Astrocyte (in vitro differentiated cells and primary cell): ENCODE measurements at regions not wholly inside any gene's neighbourhood (a gene's known extent, or its start where the extent isn't known, plus 50 kb on each side); places are given as distances from the start of the nearest gene placed in this dataset.

ENCODE experiments used
- DNase-seq: peaks from one replicate; pipeline ENCODE4 v3.0.0-alpha.2; 2010; ENCODE audit warnings: low read depth
- FAIRE-seq: peaks from 2 replicates; lab custom pipeline; 2011; peaks lifted over from hg19 to GRCh38; lab: Jason Lieb, UNC
- H2AFZ ChIP-seq: 2 replicates; pipeline ENCODE4 v1.6.0; 2012; ENCODE audit warnings: low read depth, low read length, inconsistent platforms
- H3K27ac ChIP-seq: 2 replicates; pipeline ENCODE4 v1.5.1; 2011; ENCODE audit warnings: low read depth, low read length, inconsistent platforms
- H3K27me3 ChIP-seq: 2 replicates; pipeline ENCODE4 v1.6.0; 2011; ENCODE audit warnings: low read length, inconsistent platforms; ENCODE audit not compliant: insufficient read depth
- H3K36me3 ChIP-seq: 2 replicates; pipeline ENCODE4 v1.5.1; 2011; ENCODE audit warnings: low read length, inconsistent platforms; ENCODE audit not compliant: insufficient read depth
- H3K4me1 ChIP-seq: 2 replicates; pipeline ENCODE4 v1.5.1; 2011; ENCODE audit warnings: low read length, inconsistent platforms; ENCODE audit not compliant: insufficient read depth
- H3K4me2 ChIP-seq: 2 replicates; pipeline ENCODE4 v1.6.0; 2012; ENCODE audit warnings: low read length, inconsistent platforms
- H3K4me3 ChIP-seq: 2 replicates; pipeline ENCODE4 v1.5.1; 2011; ENCODE audit warnings: low read depth, mild to moderate bottlenecking, low read length, inconsistent platforms; ENCODE audit not compliant: insufficient read depth
- H3K79me2 ChIP-seq: 2 replicates; pipeline ENCODE4 v1.6.0; 2012; ENCODE audit warnings: mild to moderate bottlenecking, low read length, inconsistent platforms; ENCODE audit not compliant: insufficient read depth
- H3K9ac ChIP-seq: 2 replicates; pipeline ENCODE4 v1.6.0; 2012; ENCODE audit warnings: mild to moderate bottlenecking, low read length, inconsistent platforms
- H3K9me3 ChIP-seq: 2 replicates; pipeline ENCODE4 v1.5.1; 2012; ENCODE audit warnings: low read depth, mild to moderate bottlenecking, low read length, inconsistent platforms; ENCODE audit not compliant: insufficient read depth
- H4K20me1 ChIP-seq: 2 replicates; pipeline ENCODE4 v1.6.0; 2012; ENCODE audit warnings: low read length, inconsistent platforms; ENCODE audit not compliant: insufficient read depth
- H3K27ac Mint-ChIP-seq: one replicate; pipeline ENCODE4 v1.8.0; 2021; ENCODE audit warnings: mild to moderate bottlenecking, mixed read lengths; ENCODE audit not compliant: unreplicated experiment
- H3K27me3 Mint-ChIP-seq: one replicate; pipeline ENCODE4 v1.8.0; 2021; ENCODE audit warnings: low read depth, mixed read lengths; ENCODE audit not compliant: unreplicated experiment
- H3K36me3 Mint-ChIP-seq: one replicate; pipeline ENCODE4 v1.8.0; 2021; ENCODE audit warnings: low read depth, mixed read lengths; ENCODE audit not compliant: unreplicated experiment
- H3K4me1 Mint-ChIP-seq: one replicate; pipeline ENCODE4 v1.8.0; 2021; ENCODE audit warnings: low read depth, mixed read lengths; ENCODE audit not compliant: unreplicated experiment
- H3K4me3 Mint-ChIP-seq: one replicate; pipeline ENCODE4 v1.8.0; 2021; ENCODE audit warnings: mild to moderate bottlenecking, moderate library complexity, mixed read lengths; ENCODE audit not compliant: unreplicated experiment
- H3K9me3 Mint-ChIP-seq: one replicate; pipeline ENCODE4 v1.8.0; 2021; ENCODE audit warnings: mild to moderate bottlenecking, mixed read lengths; ENCODE audit not compliant: unreplicated experiment
- EZH2 ChIP-seq: IDR thresholded peaks from 2 replicates; pipeline ENCODE4 v1.6.1; 2012; ENCODE audit warnings: mild to moderate bottlenecking, low read length, inconsistent platforms; ENCODE audit not compliant: insufficient read depth
- TF ChIP-seq, protein P1 (sequence below): IDR thresholded peaks from 2 replicates; pipeline ENCODE4 v1.5.1; 2011; ENCODE audit warnings: low read depth, mild to moderate bottlenecking, inconsistent platforms, low read length, moderate library complexity; ENCODE audit not compliant: insufficient read depth

DNA sequence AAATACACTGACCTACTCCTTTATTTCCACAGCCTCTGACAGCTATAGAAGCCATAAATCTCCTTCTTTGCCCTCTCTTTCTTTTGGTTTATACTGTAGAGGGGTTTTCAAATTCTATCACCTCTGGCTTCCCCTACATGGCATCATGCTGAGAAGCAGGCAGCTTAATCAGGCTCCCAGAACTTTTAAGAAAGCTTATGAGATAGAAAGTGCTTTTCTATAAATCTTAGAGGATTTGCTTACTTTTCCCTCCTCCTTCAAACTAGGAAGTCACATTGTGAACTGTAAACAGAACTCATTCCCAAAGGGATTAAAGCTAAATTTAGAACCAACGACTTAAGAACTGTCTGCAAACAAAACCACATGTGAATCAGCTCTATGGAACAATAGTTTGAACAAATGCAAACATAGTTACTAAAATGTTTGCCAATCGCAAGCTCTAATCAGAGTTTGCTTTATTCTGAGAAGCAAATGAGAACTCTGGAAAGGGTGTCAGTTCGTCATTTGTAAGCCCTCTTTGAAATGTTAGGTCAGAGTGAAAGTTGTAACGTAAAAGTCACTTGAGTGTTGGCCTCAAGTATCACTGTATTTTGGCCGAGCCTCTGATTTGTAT, 344.1 kb downstream of the RFC3 start:
- peak overlapping the region; percentile 79 for H3K4me2 ChIP-seq
- peak; percentile 95 for FAIRE-seq
- H3K27ac Mint-ChIP-seq, result peak overlapping the region; percentile 38
- peaks cover 38% of the 10 kb centered on the region for H3K4me1 Mint-ChIP-seq
- H3K9me3 Mint-ChIP-seq, result peaks cover 2% of the 10 kb centered on the region
- peak overlapping the region; percentile 83 for H3K27ac ChIP-seq
- H4K20me1 ChIP-seq, result no peaks in the 10 kb centered on the region
- H3K4me3 ChIP-seq, result peak overlapping the region; percentile 31
- no peak overlapping the region for H3K4me3 Mint-ChIP-seq
- H2AFZ ChIP-seq, result peak overlapping the region; percentile 57
- H3K27me3 Mint-ChIP-seq, result no peaks in the 10 kb centered on the region
- no peaks in the 10 kb centered on the region for H3K9me3 ChIP-seq
- no peaks in the 10 kb centered on the region for H3K36me3 Mint-ChIP-seq
- peaks cover 37% of the 10 kb centered on the region for H3K4me1 ChIP-seq
- peak; percentile 91 for DNase-seq
- no peak for TF ChIP-seq EZH2
- TF ChIP-seq, protein P1, sequence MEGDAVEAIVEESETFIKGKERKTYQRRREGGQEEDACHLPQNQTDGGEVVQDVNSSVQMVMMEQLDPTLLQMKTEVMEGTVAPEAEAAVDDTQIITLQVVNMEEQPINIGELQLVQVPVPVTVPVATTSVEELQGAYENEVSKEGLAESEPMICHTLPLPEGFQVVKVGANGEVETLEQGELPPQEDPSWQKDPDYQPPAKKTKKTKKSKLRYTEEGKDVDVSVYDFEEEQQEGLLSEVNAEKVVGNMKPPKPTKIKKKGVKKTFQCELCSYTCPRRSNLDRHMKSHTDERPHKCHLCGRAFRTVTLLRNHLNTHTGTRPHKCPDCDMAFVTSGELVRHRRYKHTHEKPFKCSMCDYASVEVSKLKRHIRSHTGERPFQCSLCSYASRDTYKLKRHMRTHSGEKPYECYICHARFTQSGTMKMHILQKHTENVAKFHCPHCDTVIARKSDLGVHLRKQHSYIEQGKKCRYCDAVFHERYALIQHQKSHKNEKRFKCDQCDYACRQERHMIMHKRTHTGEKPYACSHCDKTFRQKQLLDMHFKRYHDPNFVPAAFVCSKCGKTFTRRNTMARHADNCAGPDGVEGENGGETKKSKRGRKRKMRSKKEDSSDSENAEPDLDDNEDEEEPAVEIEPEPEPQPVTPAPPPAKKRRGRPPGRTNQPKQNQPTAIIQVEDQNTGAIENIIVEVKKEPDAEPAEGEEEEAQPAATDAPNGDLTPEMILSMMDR, result no peak
- no peaks in the 10 kb centered on the region for H3K79me2 ChIP-seq
- H3K36me3 ChIP-seq, result no peaks in the 10 kb centered on the region
- H3K9ac ChIP-seq, result peak overlapping the region; percentile 69
- no peaks in the 10 kb centered on the region for H3K27me3 ChIP-seq

DNA sequence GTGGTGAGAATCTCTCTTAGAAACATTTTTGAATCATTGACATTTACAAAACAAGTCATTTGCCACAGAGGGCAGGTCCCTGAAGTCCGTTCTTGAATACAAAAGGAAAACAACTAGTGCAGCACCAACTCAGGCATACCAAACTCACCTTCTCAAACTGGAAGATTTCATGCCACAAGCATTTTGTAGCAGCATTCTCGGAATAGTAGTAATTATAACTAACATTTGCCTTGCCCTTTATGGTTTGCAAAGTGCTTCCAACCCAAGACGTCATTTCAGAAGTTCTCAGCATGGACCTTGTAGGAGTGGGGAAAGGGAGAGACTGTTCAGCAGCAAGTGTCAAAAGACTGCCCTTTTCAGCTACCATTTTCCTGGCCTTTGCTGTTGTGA, 344.6 kb downstream of the RFC3 start:
- peaks cover 33% of the 10 kb centered on the region for H3K4me1 Mint-ChIP-seq
- H3K9ac ChIP-seq, result peak overlapping the region; percentile 69
- H3K4me3 ChIP-seq, result peak overlapping the region; percentile 31
- H3K27me3 ChIP-seq, result no peaks in the 10 kb centered on the region
- FAIRE-seq (peak; percentile 50), DNase-seq (peak; percentile 93)
- H3K79me2 ChIP-seq, result no peaks in the 10 kb centered on the region
- no peak overlapping the region for H3K4me3 Mint-ChIP-seq
- H4K20me1 ChIP-seq, result no peaks in the 10 kb centered on the region
- H3K9me3 Mint-ChIP-seq, result peaks cover 2% of the 10 kb centered on the region
- peak overlapping the region; percentile 79 for H3K4me2 ChIP-seq
- H3K27me3 Mint-ChIP-seq, result no peaks in the 10 kb centered on the region
- H3K4me1 ChIP-seq, result peaks cover 32% of the 10 kb centered on the region
- peak overlapping the region; percentile 83 for H3K27ac ChIP-seq
- H2AFZ ChIP-seq, result peak overlapping the region; percentile 57
- no peaks in the 10 kb centered on the region for H3K36me3 Mint-ChIP-seq
- no peaks in the 10 kb centered on the region for H3K36me3 ChIP-seq
- no peak for TF ChIP-seq EZH2
- TF ChIP-seq, protein P1, result no peak
- H3K27ac Mint-ChIP-seq, result peak overlapping the region; percentile 38
- H3K9me3 ChIP-seq, result no peaks in the 10 kb centered on the region

DNA sequence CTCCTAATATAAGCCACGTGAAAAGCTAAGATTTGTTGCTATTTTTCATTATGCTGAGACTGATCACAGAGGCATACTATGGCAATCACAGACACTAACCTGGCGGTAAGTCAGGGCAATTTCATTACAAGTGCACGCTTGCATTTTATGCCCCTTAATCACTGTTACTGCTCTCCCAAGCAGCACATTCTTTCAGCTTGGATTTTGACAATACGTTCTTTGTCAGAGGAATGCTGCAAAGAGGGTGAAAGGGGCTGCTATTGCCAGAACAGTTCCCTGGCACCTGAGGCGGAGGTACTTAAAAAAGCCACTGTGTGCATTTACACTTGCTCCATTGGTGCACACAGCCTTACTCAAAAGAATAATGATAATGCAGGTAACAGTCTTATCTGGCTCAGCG, 346.6 kb downstream of the RFC3 start:
- H3K4me1 Mint-ChIP-seq, result peaks cover 29% of the 10 kb centered on the region
- H3K4me3 ChIP-seq, result no peak overlapping the region
- peak overlapping the region; percentile 6 for H3K27ac ChIP-seq
- no peak overlapping the region for H2AFZ ChIP-seq
- peaks cover 30% of the 10 kb centered on the region for H3K4me1 ChIP-seq
- peak overlapping the region; percentile 48 for H3K4me2 ChIP-seq
- H3K27ac Mint-ChIP-seq, result peak overlapping the region; percentile 20
- no peak overlapping the region for H3K9ac ChIP-seq
- no peaks in the 10 kb centered on the region for H4K20me1 ChIP-seq
- TF ChIP-seq, protein P1, result no peak
- TF ChIP-seq EZH2, result no peak
- no peaks in the 10 kb centered on the region for H3K27me3 ChIP-seq
- no peaks in the 10 kb centered on the region for H3K36me3 Mint-ChIP-seq
- H3K9me3 ChIP-seq, result no peaks in the 10 kb centered on the region
- H3K4me3 Mint-ChIP-seq, result no peak overlapping the region
- no peaks in the 10 kb centered on the region for H3K27me3 Mint-ChIP-seq
- H3K9me3 Mint-ChIP-seq, result no peaks in the 10 kb centered on the region
- no peaks in the 10 kb centered on the region for H3K36me3 ChIP-seq
- FAIRE-seq, result no peak
- H3K79me2 ChIP-seq, result no peaks in the 10 kb centered on the region
- peak; percentile 84 for DNase-seq
